Adrenal gland (tissue), 9 donors: ENCODE measurements at regions not wholly inside any gene's neighbourhood (a gene's known extent, or its start where the extent isn't known, plus 50 kb on each side); places are given as distances from the start of the nearest gene placed in this dataset.

Source experiments
- DNase-seq, 7 donors: peaks; one replicate each; pipeline ENCODE4 v3.0.0-alpha.2; 2019 to 2020
- H3K27ac ChIP-seq, 5 donors: fragments of 200-600 bp; sonication (generic) in 4 of 5; 1 replicate in 3 of 5; 2 replicates in 2 of 5; pipeline versions ENCODE4 v1.5.1 to v1.8.0; 2016 to 2020; ENCODE audit warnings: mild to moderate bottlenecking in 1 of 5
- H3K27me3 ChIP-seq: fragments of 200-600 bp; 2 replicates; pipeline ENCODE4 v1.8.0; 2021
- H3K36me3 ChIP-seq, 2 donors: fragments of 200-600 bp; replicated peaks in 1 of 2; 1 replicate in 1 of 2; 2 replicates in 1 of 2; pipeline versions ENCODE4 v1.5.1 to v1.8.0; 2018 to 2022
- H3K4me1 ChIP-seq, 2 donors: fragments of 200-600 bp; replicated peaks in 1 of 2; 1 replicate in 1 of 2; 2 replicates in 1 of 2; pipeline versions ENCODE4 v1.5.1 to v1.8.0; 2018 to 2021
- H3K4me3 ChIP-seq, 4 donors: fragments of 200-600 bp; sonication (generic) in 3 of 4; one replicate each; pipeline ENCODE4 v1.5.1; 2016 to 2018
- H3K9me3 ChIP-seq, 3 donors: fragments of 200-600 bp; sonication (generic) in 1 of 3; replicated peaks in 1 of 3; 1 replicate in 2 of 3; 2 replicates in 1 of 3; pipeline versions ENCODE4 v1.5.1 to v1.8.0; 2016 to 2021
- POLR2A ChIP-seq, 2 donors: fragments of 450-650 bp; IDR thresholded peaks; one replicate each; pipeline ENCODE4 v1.6.1; 2017; ENCODE audit warnings: antibody characterized with exemption in 2 of 2, mild to moderate bottlenecking in 2 of 2, moderate library complexity in 1 of 2
- WGBS, 4 donors: extraction: QIAGEN DNeasy Blood & Tissue Kit in 2 of 4; methylation state at CpG; one replicate each; pipeline versions ENCODE4 v1.1.5 to v1.1.7; 2013 to 2017; 5-methylcytosine and 5-hydroxymethylcytosine counted together
- intact Hi-C, 2 donors: fragments of 100-400 bp; cut with DNase I; formaldehyde crosslinking; loops; one replicate each; pipeline versions ENCODE4 v1.14.1 to v1.15.0; 2022 to 2023
- TF ChIP-seq, protein P1 (sequence below), 6 experiments: fragments of 450-650 bp in 4 of 6; fragments of 200-600 bp in 2 of 6; sonication (generic) in 1 of 6; IDR thresholded peaks; 1 replicate in 5 of 6; 2 replicates in 1 of 6; pipeline versions ENCODE4 v1.5.1 to v1.8.0; 2016 to 2021; ENCODE audit warnings: antibody characterized with exemption in 6 of 6, mild to moderate bottlenecking in 2 of 6, moderate library complexity in 1 of 6
- donor health status: healthy with polysubstance abuse.
- donor health status: Bipolar disorder and iron deficiency.
- donor health status: DM: yes; HTN: yes; CAD: no.
- donor health status: DM: no; HTN: no; CAD: no.
- donor health status: DM: no; HTN: no; CAD: no.

DNA sequence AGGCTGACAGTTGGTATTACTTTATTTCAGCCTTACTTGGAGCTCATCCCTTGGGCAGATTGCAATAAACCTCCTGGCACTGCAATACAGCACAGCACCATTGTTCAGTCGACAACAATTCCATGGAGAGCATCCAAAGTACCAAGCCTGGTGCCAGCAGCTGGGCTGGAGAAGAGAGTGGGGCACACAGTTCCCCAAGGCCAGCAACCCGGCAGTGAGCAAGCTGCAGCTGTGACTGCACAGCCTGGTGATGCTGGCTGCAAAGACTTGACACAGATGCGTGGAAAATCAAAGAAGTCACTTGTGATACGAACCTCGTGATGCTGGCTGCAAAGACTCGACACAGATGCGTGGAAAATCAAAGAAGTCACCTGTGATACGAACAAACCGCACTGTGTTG, 125.4 kb downstream of the ATPSCKMT start:
- intact Hi-C loops = no loop called here
- no peaks in the 10 kb centered on the region for H3K9me3 ChIP-seq
- TF ChIP-seq, protein P1, sequence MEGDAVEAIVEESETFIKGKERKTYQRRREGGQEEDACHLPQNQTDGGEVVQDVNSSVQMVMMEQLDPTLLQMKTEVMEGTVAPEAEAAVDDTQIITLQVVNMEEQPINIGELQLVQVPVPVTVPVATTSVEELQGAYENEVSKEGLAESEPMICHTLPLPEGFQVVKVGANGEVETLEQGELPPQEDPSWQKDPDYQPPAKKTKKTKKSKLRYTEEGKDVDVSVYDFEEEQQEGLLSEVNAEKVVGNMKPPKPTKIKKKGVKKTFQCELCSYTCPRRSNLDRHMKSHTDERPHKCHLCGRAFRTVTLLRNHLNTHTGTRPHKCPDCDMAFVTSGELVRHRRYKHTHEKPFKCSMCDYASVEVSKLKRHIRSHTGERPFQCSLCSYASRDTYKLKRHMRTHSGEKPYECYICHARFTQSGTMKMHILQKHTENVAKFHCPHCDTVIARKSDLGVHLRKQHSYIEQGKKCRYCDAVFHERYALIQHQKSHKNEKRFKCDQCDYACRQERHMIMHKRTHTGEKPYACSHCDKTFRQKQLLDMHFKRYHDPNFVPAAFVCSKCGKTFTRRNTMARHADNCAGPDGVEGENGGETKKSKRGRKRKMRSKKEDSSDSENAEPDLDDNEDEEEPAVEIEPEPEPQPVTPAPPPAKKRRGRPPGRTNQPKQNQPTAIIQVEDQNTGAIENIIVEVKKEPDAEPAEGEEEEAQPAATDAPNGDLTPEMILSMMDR (IDR thresholded peaks at IDR 0.05) = no peak
- TF ChIP-seq POLR2A (IDR thresholded peaks at IDR 0.05) = no peak
- peak; percentile 65 to 83 (median 81) for DNase-seq
- no peaks in the 10 kb centered on the region for H3K4me1 ChIP-seq
- H3K36me3 ChIP-seq = no peaks in the 10 kb centered on the region
- no peak overlapping the region for H3K4me3 ChIP-seq
- no peaks in the 10 kb centered on the region for H3K27me3 ChIP-seq
- H3K27ac ChIP-seq = no peak overlapping the region
- 57 to 71% (median 61%) methylated on average over 8 to 9 of the region's 9 CpGs for WGBS, 4 donors

DNA sequence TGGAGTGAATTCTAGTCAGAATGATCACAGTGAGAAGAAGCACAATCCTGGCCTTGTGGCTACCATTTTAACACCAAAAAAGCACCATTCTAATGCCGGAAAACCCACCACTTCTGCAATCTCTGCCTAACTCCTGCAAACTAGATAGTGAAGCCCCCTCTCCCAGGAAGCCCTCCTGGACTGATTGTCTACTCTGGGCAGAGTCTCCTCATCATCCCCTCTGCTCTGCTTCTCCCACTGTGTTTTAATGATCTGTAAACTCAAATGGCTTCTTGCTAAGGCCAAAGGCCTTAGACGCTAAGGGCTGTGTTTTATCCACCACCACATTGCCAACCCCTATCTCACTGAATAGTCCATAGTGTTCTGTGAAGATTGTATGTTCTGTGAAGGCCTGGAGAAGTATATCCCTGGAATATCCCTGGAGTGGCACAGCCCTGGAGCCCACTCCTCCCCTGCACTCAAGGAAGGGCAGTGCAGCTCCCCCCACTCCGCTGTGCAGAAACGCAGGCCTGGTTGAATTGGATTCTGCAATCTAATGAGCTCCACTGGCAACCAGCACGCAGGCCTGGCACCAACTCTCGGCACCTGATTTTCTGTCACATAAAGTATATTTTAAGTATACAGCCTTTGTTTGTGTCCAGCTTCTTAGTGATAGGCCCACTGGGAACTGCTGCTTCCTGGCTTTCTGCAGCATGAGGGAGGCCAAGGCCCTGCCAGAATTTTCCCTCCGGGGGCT, 126.3 kb downstream of the ATPSCKMT start:
- 82 to 93% (median 87%) methylated on average over 7 of the region's 7 CpGs for WGBS, 4 donors
- Histone ChIP-seq H3K36me3 (no peaks in the 10 kb centered on the region), H3K4me1 (no peaks in the 10 kb centered on the region), H3K27me3 (no peaks in the 10 kb centered on the region), H3K4me3 (no peak overlapping the region), H3K9me3 (no peaks in the 10 kb centered on the region), H3K27ac (no peak overlapping the region)
- TF ChIP-seq, protein P1 (IDR thresholded peaks at IDR 0.05) = no peak
- no peak for TF ChIP-seq POLR2A (IDR thresholded peaks at IDR 0.05)
- no peak for DNase-seq
- intact Hi-C loops = no loop called here

DNA sequence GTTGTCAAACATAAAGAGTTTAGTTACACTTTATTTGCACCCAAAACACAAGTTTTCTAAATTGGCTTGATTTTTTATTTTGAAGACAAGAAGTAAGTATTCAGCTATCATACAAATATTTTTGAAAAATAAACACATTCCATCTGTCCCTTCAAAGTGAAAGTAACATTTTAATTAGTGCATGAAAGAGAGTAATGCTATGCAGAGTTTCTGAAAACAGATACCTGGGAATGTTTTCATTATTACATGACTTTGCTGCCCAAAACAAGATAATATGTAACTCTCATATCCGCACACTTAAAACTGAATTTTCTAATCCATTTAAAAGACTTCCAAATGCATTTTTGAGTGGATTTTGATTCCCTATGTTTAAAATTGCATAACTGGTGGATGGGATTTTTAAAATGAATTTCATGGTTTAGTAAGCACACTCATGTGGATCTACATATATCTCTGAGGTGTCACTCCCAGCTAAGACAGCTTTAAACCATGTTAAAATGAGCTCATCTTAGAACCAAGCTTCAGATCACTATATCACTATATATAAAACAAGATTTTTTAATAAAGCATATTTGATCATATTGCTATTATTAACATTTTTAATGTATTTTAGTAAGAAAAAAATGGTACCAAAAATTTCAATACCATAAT, 127.5 kb downstream of the ATPSCKMT start:
- Histone ChIP-seq H3K9me3 (no peaks in the 10 kb centered on the region), H3K27me3 (no peaks in the 10 kb centered on the region), H3K4me3 (no peak overlapping the region), H3K27ac (no peak overlapping the region), H3K4me1 (no peaks in the 10 kb centered on the region), H3K36me3 (no peaks in the 10 kb centered on the region)
- WGBS, 4 donors = 88 to 100% (median 93%) methylated on average over 1 of the region's 1 CpG
- TF ChIP-seq, protein P1 (IDR thresholded peaks at IDR 0.05) = no peak
- TF ChIP-seq POLR2A (IDR thresholded peaks at IDR 0.05) = no peak
- no peak for DNase-seq
- intact Hi-C loops = no loop called here

DNA sequence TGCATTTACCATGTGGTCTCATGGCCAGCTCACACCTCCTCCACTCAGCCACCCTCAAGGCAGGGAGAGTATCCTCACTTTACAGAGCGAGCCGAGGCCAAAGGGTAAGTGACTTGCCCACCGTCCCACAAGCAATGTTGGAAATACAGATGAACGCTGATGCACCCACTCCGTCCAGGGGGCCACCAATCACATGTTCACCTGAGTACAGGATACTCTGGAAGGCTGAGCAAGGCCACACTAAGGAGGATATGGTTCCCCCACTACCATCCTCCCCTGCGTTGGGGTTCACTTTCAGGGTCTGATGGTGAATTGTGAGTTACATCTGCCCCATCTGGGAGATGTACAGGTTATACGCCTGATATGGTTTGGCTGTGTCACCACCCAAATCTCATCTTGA, 128.8 kb downstream of the ATPSCKMT start:
- Histone ChIP-seq H3K9me3 (no peaks in the 10 kb centered on the region), H3K27me3 (no peaks in the 10 kb centered on the region), H3K36me3 (no peaks in the 10 kb centered on the region), H3K27ac (no peak overlapping the region), H3K4me3 (no peak overlapping the region), H3K4me1 (no peaks in the 10 kb centered on the region)
- intact Hi-C loops = no loop called here
- no peak for TF ChIP-seq POLR2A (IDR thresholded peaks at IDR 0.05)
- TF ChIP-seq, protein P1 (IDR thresholded peaks at IDR 0.05) = no peak
- DNase-seq = no peak
- WGBS, 4 donors = 89 to 97% (median 94%) methylated on average over 6 to 7 of the region's 7 CpGs
